HG02973 (cell line): ENCODE measurements at regions not wholly inside any gene's neighbourhood (a gene's known extent, or its start where the extent isn't known, plus 50 kb on each side); places are given as distances from the start of the nearest gene placed in this dataset.

ENCODE experiments used
- ATAC-seq: cut with Tn5 transposase; IDR thresholded peaks from one replicate; pipeline ENCODE4 v1.9.1; 2021; ENCODE audit warnings: moderate library complexity; ENCODE audit not compliant: unreplicated experiment

DNA sequence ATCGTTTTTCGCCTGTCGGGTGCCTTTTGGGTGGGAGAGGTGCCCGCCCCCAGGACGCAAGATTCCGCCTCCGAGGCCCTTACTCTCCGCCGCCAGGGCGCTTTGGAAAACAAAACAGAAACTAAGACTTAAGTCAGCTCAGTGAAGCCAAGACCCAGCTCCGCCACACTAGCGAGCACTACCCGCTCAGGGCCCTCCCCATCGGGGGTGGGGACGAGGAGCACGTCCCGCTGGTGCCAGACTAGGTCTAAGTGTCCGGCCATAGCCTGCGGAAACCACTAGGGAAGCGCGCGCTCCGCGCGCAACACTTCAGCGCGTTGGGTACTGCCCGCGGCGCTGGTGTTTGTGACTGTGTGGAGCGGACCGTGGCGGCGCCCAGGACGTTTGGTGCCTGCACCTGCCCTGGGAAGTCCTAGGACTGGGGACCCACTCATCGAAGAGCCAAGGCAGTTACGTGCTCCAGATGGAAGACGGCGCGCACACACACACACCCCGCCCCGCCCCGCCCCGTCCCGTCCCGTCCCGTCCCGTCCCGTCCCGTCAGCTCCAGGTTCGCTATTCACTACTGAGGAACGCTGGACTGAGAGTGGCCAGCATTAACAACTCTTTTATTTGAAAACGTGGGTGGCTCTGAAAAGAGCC, 57.6 kb upstream of the BOLA1 start:
- peak; percentile 34 for ATAC-seq

DNA sequence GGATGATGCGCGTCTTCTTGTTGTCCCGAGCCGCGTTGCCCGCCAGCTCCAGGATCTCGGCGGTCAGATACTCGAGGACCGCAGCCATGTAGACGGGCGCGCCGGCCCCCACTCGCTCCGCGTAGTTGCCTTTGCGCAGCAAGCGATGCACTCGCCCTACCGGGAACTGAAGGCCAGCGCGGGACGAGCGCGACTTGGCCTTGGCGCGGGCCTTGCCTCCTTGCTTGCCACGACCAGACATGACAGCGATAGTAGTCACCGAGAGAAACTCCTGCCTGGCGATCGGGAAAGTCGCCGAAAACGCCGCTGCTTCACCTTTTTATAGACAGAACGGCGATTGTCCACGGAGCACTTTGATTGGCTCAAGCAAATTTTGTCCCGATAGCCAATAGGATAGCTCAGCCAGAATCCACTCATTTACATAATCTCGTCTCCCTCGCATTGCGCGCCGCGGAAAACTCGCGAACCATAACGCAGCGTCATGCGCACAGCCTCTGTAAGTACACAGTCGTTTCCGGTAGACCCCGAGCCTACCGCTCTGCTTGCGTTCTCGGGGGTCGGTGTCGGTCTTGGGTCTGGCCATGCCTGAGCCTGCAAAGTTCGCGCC, 56.8 kb upstream of the BOLA1 start:
- peak; percentile 50 for ATAC-seq

DNA sequence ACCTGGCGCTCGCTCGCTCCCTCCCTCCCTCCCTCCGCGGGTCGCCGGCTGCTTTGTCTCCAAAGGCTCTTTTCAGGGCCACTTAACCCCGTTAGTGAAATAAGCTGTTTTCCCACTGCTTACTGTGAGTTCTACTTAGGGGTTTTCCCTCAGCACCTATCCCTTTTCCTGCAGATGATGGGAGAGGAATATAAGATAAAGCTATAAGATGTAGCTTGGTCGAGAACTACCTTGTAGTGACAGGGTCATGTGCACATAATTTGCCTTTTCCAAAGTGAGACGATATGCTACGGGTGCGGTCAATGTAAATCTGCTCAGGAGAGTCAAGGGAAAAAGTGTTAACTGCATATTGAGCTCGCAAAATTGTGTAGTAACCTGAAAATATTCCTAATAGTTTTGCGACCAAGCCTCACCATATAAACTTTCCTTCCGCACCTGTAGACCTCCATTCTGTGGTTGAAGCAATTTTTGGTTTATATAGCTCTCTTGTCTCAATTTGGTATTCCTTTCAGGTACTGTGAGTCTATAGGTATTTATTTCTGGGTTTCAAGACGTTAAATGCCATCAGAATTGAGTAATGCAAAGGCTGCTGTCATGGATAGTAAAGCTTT, 55.8 kb upstream of the BOLA1 start:
- ATAC-seq, result no peak

DNA sequence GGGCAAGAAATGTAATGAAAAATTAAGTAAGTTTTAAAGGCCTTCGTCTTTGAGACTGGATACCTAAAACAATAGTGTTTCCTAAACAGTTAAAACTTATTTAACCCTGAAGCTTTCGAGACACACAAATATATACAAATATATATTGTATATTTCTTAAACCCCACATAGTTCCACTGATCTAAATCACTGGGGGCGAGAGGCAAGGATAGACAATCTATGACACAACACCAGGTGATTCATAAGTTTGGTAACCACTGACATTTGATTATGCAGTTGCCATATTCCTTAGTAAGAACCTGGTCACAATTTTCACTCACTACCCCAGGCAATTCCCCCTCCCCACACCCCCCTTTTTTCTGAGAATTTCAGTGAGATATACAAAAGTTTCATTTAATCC, 55.3 kb upstream of the BOLA1 start:
- ATAC-seq, result no peak

DNA sequence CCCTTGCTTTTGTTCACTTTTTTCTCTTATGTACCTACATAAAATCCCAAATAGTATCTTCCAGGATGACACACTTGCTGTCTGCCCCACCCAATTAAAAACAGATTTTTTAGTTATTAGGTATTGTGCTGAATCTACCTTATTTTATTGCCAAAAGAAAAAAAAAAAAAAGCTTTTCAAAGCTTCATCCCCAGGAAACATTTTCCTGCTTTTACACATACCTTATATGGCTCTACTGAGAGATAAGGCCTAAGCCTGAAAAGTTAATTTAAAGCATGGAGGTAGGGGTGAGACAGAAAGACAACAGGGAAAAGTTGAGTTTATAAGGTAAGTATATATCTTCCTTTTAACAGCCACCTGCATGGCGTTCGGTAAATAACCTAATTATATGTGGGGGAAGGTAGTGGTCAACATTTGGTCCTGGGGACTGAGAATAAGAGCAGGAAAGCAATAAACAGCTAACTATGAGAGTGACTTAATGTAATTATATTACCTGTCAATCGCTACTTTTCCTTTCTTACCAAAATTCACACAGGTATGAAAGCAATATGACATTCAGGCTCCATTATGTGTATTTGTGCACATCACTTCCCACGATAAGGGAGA, 54.6 kb upstream of the BOLA1 start:
- ATAC-seq, result no peak

DNA sequence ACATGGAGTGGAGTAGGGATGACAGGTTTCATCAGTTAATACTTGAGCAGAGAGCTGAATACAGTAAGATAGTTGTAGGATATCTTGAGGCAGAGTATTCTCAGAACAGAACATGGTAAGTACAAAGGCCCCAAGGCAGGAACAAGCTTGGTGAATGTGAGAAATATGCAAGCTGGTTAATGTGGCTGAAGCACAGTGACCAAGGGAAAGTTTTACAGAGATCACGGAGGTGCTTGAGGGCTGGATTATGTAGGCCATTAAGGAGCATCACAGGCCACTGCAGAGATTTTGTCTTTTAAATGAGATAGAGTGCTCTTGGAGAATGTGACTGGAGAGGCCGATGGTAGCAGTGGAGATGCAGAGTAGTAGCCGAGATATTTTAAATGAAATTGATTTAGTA, 54.0 kb upstream of the BOLA1 start:
- no peak for ATAC-seq

DNA sequence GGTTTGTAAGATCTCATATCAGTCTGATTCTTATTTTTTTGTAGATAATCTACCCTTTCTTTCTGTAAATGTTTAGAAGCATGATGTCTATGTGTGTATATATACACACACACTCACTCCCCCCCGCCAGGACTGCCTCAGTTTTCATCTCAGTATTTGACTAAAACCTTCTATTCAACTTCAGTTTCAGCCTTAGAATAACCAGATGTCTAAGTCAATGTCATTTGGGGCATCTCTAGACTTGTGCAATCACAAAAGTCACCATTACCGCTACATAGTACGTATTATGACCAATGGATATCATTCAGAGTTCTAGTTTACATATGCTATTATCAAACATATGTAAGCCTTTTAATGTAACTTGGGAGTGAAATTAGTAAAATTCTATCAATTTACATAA, 53.3 kb upstream of the BOLA1 start:
- ATAC-seq, result no peak

DNA sequence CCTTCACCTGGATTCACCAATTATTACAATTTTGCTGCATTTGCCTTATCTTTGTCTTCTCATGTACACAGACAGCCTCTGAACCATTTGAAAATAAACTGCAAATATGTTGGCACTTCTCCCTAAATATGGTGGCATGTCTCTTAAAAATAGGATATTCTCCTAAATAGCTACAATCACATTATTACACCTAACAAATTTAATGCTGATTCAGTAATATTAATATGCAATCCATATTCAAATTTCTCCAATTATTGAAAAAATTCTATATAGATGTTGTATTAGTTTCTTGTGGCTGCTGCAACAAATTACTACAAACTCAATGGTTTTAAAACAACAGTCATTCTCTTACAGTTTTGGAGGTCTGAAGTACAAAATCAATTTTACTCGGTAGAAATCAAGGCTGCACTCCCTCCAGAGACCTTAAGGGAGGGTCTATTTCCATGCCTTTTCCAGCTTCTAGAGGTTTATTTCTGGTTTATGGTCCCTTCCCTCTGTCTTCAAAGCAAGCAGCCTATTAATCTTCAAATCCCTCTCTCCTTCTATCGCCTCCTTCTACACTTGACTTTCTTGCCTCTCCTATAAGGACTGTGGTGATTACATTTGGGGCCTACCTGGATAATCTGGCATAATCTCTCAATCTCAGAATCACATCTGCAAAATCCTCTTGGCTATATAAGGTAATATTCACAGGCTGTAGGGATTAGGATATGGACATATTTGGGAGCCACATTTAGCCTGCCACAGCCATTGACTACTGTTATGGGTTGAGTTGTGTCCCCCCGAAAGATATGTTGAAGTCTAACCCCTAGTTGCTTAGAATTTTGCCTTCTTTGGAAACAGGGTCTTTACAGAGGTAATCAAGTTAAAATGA, 52.5 kb upstream of the BOLA1 start:
- no peak for ATAC-seq

DNA sequence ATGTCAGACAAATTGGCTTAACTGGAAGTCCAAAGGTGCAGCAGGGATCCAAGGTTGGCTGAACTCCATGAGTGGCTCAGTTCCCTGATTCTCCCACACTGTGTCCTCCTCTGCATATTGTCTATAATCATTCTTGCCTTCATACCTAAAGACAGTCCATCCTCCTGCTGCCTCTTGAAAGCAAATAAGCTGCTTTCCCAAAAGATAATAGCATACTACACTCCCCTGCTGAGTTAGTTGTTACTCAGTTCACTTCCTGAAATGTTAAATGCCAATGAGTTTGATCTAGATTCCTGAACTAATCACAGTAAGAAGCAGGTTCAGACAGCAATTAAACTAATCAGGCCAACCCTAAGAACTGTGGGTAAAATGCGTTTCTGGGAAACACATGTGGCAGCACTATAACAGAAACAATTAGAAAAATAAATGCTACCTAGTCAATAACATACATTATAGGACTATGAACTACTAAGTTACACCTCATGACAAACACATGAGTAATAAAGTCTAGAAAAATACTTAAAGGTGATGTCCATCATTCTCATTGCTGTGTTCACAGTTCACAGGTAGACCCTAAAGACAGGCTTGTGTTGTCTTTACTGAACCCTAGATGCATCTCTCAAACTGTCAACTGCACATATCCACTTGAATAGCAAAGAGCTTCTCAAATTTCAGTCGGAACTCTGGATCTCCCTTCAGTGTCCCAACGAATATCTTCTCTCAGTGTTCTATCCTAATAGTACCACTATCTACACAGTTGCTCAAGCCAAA, 50.8 kb upstream of the BOLA1 start:
- no peak for ATAC-seq

DNA sequence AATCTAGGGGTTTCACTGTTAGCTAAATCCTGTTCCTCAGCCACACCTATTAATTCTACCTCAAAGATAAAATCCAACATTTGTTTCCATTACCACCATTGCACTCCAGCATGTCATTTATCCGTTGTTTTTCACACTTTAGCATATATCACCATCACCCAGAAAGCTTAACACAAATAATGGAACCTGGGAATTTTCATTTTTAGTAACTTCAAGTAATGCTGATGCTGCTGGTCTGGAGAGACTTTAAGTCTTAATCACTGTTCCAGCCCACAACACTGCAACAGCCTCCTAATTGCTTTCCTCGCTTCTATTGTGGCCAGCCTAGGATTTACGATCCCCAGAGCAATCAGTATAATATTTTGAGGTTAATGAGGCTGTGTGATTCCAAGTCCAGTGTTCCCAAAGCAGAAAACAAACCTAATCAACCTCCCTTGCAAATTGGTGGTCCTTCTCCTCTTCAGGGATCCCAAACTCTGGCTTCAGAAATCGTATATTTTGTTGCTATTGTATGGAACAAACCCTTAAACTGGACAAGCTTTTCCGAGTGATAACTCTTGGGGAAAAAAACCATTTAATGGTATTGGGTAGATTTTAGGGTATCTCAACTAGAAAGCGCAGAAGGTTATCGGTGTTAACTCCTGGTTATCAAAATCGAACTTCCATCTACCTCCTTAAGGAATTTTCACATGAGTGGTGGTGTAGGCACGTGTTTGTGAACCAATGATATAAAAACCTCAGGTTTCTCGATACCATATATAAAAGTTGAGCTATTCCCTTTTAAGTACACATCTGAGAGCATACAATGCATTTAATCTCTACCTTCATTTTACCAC, 50.0 kb upstream of the BOLA1 start:
- no peak for ATAC-seq
